Cerebellar cortex (tissue), 1 donor: ENCODE measurements at regions not wholly inside any gene's neighbourhood (a gene's known extent, or its start where the extent isn't known, plus 50 kb on each side); places are given as distances from the start of the nearest gene placed in this dataset.

Experiments
- DNase-seq: peaks from one replicate; pipeline ENCODE4 v3.0.0-alpha.2; 2015; ENCODE audit warnings: low spot score

DNA sequence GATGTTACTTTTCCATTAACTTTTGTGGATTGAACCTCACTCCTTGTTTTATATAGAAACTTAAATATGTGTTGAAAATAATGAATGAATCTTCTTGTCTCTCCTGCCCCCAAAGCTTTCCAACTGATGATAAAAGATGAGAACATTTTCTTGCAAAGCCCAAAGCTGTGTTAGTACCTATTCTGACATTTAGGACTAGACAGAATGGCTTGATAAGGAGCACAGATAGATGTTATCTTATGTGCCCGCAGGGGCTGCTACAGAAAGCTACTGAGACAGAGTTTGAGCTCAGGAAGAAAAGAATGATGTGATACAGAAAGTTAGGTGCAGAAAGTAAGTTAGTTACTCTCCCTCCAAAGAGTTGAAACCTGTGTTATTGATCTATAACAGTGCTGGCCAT lies 109.4 kb upstream of the ATP11B start:
- DNase-seq = no peak

DNA sequence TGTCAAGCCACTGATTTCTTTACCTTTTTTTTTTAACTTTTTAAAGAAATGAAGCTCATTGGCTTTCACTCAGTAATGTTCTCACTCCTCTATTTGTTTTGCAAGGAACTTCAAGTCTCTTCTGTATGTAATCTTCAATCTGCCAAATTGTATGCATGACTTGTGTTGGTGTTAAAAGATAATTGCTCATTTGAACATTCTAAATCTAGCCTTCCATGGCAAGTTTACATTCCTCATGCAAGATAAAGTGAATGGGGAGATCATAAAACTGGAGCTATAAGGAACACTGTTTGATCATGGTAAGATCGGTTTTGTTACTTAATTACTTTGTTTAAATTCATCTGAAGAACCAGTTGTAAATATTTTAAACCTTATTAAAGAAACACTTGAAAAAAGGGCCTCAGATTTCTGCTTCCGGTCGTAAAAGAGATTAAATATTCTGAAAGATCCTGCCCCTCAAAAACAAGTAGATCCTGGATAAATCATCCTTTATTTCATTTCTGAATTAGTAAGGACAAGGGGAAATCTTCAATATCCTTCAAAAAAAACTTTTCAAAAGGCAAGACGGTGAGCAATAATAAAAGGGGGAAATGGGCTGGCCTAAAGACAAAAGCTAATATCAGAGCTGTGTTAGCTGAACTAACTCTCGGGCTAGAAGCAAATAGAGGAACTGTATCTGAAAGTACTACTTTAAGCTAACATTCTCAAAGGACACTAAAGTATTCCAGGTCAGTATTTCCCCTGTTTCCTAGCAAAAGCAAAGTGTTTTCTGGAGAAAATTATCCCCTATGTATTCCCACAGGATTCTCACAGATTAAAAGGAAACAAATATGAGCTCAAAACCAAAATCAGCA lies 107.0 kb upstream of the ATP11B start:
- DNase-seq = no peak

DNA sequence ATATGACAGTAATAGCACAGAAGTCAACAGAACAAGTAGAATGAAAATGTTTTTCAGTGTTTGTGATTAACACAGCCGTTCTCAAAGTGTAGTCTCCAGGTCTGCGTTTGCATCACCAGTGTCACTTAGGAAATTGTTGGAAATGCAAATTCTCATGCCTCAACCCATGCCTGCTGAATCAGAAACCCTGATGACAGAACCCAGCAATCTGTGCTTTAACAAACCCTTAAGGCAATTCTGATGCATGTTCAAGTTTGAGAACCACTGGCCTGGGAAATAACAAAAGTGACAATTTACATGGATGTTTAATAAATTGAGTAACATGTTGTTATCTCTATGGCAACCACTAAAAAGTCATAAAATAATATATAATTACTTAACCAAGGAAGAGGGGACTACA lies 103.1 kb upstream of the ATP11B start:
- DNase-seq = no peak

DNA sequence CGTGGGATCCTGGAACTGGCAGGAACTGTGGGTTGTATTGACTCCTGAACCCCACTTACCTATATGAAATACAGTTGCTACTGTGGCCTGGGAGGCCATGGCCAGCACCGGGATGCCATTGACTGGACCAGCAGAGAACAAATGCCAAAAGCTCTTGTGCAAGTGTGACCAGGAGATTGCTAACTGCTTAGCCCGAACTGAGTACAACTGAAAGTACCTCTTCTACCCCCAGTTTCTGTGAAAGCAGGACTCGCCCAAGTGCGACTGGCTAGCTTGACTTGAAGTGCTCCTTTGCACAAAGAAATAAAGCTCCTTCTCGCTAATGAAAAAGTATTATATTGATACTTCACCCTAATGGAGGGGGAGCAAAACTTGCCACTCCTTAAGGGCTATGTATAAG lies 101.3 kb upstream of the ATP11B start:
- DNase-seq = no peak

DNA sequence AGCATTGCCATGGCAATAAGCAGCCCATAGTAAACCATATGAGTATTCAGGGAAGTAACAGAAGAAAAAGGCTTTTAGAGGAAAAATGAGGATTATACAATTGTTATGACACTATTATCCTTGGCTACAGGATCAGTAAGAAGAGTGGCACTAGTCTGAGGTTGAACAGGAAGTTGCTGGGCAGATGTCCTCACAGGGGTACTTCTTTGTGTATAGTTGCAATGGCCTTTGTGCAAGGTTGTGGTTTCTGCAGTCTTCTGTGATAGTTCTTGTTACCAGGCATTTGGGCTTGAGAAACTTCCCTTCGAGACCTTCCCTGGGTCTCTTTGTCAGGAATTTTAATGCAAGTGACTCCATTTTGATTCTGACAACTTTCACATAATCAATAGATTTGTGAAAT lies 100.6 kb upstream of the ATP11B start:
- no peak for DNase-seq

DNA sequence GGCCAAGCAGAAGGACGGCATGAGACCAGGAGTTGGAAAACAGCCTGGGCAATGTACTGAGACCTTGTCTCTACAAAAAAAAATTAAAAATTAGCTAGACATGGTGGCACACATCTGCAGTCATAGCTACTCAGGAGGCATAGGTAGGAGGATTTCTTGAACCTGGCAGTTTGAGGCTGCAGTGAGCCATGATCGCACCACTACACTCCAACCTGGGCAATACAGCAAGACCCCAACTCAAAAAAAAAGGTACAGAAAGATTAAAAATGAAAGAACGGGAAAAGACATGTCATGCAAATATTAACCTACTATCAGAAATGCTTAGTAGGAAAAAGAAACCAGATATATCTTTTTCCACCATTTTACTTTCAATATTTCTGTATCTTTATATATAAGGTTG lies 99.6 kb upstream of the ATP11B start:
- DNase-seq = no peak

DNA sequence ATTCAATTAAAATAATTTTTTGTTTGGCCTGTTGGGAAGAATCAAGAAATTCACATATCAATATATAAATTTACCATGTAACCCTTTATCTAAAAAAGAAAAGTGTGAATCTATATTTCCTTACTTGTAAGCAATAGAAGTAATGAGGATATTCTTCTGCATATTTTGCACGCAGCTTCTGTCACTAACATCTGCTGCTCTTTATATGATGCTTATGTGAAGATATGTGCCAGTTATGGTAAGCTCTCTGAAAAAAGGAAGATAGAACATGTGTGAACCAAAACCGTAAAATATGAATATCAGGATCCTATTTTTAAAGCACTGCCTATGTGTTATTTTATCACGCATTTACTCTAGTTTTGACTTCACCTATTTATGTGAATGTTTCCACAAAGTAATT lies 96.4 kb upstream of the ATP11B start:
- no peak for DNase-seq

DNA sequence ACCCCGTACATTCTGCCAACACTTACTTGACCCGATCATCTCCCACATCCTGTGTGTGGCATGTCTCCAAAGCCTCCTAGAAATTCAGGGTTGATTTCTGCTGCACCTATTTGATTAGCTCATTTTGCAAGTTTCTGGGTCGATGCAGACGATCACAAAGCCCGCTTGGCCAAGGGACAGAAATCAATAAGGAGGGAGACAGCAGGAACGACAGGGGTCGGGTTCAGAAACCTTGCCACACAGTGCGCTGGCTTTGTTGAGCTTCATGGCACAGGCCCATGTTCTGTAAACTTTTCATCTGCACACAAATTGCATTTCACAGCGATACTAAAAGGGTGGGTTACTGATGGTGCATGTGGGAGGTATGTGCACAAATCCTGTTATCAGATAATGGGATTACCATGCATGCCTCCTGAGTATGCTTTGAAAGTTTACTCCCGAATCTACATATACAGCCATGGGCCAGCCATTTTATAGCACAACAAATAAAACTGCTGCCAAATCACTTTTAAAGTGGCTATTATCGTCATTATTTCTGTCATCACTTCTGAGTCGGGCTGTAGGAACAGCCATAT lies 95.9 kb upstream of the ATP11B start:
- DNase-seq = no peak

DNA sequence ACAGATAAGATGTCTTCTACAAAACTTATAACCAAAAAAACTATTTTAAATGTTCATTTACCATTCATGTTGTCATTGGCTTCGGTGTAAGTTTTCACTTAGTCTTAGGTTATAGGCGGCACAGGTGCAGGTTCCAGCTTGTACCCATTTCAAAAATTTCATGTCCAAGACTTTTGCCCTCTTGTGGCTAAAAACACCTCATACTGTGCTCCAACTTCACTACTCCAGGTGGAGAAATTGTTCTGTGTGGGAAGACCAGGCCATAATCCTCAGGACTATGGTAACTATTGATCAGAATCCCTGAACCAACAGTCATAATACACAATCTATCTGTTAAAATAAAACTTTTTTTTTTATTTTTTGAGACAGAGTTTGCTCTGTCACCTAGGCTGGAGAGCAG lies 95.2 kb upstream of the ATP11B start:
- DNase-seq = no peak

DNA sequence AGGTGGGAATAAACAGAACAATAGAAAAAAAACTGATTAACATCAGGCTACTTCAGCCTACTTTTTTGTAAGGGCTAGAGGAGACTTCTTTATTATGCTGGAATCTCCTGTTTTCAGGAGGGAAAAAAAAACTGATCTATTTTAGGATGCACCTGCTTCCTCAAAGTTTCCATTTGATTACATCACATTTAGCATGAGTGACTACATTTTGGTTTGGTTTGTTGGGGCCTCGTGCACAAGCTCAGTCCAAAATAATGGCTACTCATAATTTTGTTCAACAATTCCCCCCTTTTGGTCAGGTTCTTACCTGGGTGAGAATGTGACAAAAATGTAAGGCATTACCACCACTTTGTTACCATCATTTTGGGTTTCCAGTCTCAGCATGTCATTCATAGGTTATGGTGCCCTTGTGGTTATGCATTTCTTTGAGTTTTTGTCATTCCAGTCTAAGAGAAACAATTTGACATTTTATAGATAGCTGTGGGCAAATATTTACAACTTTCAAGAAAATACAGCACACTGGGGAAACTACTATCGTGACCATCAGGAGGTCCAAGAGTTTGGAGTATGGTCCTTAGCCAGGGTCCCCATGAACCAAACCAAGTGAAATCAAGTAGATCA lies 93.6 kb upstream of the ATP11B start:
- no peak for DNase-seq

DNA sequence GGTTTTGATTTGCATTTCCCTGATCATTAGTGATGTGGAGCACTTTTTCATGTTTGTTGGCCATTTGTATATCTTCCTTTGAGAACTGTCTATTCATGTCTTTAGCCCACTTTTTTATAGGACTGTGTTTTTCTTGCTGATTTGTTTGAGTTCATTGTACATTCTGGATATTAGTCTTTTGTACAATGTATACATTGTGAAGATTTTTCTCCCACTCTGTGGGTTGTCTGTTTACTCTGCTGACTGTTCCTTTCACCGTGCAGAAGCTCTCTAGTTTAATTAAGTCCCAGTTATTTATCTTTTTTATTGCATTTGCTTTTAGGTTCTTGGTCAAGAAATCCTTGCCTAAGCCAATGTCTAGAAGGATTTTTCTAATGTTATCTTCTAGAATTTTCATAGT lies 91.1 kb upstream of the ATP11B start:
- no peak for DNase-seq

DNA sequence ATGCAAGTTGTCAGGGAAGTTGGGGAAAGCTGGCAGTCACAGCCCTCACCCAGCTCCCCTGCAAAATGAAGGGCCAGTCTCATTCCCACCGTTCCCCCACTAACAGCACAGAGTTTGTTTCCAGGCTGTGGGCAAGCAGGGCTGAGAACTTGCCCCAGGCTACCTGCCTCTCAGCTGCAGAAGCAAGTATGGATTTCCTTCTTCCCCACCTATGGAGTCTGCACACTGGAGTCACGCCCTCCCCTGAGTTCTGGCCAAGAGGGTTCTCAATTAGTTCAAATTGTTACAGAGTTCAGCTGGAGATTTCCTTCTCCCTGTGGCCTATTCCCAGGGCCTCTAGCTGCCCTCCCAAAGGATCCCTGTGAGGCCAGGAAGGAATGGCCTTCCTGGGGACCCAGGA lies 90.1 kb upstream of the ATP11B start:
- no peak for DNase-seq

DNA sequence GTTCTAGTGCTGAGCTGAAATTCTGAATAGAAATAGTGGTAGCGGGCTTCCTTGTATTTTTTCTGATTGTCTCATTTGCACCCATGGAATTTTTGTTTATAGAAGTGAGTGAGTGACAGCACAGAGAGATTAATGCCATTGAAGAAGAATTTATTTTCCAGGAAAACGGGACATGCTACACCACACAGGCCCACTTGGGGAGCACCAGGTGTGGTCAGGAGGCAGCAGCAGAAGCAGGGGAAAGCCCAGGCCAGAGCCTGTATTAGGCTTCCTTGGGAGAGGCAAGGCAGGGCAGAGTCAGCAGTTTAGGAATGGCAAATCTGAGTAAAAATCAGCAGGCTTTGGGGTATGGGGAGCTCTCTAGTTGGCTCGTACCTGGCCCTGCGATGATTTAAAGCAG lies 88.4 kb upstream of the ATP11B start:
- no peak for DNase-seq

DNA sequence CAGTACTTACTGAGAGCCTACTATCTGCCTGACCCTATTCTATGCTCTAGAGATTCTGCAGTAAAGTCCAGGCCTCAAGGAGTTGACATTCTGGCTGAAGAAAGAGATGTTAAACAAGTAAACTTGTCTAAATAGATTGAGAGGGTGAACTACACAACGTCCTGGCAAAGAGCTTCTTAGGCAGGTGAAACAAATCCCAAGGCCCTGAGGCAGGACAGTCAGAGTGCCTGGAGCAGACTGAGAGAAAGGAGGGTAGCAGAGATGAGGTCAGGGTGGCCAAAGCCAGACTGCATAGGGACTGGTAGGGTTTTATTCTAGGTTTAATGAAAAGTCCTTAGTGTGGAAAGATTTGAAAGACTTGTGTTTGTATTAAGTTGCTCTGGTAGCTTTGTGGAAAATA lies 84.5 kb upstream of the ATP11B start:
- no peak for DNase-seq

DNA sequence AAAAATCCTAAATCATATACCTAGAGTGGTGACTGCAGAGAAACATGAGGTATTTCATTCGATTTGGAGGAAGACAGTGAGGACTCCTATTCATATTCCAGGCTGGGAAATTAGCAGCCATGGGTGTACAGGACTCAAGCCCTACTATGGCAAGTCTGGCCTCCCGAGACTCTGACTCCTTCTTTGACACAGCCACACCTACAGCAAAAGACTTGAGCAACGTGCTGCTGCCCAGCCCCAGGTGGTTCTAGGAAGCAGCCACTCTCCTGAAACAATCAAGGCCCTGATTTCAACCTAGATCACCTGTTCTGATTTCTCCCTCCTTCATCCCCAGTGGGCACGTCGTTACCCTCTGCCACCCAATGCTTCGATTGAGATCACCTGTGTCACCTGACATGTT lies 84.0 kb upstream of the ATP11B start:
- DNase-seq = no peak

DNA sequence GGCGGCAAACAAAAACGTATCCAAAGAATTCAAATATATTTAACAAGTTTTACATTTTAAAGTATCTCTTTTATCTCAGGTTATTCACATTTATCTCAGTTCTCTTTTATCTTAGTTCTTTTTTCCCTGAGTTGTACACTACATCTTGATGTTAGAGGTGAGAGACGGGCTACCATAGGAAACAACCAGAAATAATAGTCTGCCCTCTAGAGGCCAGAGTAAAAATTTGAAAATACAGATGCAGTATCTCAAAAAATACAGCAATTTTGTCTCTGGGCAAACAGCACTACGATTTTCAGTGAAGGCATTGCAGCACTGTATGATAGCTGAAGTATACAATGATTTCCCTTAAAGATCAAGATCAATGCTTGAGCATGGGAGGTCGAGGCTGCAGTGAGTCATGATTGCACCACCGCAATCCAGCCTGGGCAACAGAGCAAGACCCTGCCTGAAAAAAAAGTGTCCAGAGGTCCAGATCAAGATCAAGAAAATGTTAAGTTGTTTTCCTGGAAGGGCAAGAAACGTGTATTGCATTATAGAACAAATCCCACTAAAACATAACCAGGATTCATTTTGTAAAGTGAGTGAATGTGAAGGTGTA lies 82.6 kb upstream of the ATP11B start:
- DNase-seq = peak; percentile 22

DNA sequence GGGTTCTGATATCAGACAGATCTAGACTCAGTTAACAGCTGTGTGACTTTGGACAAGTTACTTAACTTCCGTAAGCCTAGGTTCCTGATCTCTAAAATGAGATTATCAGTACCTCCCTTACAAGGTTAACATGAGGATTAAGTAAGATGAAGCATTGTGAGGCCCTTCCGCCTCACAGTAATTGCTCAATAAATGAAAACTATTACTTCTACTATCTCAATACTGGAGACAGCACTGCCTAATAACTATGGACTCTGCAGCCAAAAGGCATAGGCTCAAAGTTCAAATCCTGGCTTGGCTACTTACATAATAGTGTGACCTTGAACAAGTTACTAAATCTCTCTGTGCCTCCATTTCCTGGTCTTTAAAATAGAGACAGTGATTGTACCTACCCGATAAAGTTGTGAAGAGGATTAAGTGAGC lies 82.0 kb upstream of the ATP11B start:
- DNase-seq = no peak

DNA sequence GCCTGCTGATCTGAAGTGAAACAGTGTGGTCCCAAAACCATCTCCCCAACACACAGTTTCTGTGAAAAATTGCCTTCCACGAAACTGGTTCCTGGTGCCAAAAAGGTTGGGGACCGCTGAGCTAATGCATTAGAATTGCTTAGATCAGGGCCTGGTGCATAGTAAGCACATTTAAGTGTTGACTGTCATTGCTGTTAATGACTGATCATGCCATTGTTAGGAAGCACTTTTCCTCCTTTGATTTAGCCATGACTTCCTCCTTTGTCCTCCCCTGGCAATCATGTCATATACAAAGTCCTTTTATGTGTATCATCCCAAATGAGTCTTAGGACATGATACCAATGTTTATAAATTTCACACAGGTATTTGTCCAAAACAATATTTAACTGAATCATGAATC lies 81.5 kb upstream of the ATP11B start:
- no peak for DNase-seq

DNA sequence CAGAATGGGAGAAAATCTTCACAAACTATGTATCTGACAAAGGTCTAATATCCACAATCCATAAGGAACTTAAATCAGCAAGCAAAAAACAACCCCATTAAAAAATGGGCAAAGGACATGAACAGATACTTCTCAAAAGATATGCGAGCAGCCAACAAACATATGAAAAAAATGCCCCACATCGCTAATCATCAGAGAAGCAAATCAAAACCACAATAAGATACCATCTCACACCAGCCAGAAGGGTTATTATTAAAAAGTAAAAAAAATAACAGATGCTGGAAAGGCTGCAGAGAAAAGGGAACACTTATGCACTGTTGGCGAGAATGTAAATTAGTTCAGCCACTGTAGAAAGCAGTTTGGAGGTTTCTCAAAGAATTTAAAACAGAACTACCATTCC lies 80.2 kb upstream of the ATP11B start:
- DNase-seq = no peak

DNA sequence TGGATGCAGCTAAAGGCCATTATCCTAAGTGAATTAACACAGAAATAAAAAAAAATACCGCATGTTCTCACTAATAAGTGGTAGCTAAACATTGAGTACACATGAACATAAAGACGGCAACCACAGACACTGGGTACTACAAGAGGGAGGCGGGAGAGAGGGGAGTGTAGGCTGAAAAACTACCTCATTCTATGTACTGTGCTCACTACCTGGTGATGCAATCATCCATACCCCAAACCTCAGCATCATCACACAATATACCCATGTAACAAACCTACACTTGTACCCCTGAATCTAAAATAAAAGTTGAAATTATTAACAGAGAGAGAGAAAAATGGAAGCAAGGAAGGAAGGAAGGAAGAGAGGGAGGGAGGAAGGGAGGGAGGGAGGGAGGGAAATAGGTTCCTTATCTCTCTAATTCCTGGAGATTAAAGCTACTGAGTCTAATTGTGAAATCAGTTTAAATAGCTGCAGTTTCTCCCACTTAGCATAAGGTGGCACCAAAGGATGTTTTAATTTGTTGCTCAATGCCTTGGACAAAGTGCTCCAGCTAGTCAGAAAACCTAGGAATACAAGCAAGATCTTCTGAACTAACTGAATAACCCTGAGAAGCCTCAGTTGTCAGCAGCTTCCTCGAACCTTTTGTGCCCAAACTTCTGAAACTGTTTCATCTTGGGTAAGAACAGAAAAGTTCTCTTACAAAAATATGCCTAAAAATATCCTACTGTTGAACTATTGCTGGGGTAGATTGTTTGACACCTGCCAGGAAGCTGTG lies 79.4 kb upstream of the ATP11B start:
- DNase-seq = peak; percentile 79

DNA sequence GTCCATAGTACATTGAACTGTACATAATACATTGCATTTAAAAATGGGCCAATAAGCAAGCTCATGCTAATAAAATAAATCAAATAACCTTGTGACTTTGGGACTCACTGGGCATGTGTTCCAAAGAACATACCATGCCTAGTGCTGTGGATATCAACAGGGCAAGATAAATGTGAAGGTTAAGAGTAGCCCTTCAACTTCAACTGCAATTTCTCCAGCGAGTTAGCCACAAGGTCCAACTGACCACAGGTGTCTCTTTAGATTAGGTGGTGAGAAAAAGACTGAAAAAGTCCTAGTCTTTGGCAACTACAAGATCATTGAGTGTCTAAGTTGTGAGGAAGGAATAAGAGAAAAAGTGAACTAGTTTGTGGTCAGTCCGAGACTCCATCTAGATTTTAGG lies 78.3 kb upstream of the ATP11B start:
- DNase-seq = no peak

DNA sequence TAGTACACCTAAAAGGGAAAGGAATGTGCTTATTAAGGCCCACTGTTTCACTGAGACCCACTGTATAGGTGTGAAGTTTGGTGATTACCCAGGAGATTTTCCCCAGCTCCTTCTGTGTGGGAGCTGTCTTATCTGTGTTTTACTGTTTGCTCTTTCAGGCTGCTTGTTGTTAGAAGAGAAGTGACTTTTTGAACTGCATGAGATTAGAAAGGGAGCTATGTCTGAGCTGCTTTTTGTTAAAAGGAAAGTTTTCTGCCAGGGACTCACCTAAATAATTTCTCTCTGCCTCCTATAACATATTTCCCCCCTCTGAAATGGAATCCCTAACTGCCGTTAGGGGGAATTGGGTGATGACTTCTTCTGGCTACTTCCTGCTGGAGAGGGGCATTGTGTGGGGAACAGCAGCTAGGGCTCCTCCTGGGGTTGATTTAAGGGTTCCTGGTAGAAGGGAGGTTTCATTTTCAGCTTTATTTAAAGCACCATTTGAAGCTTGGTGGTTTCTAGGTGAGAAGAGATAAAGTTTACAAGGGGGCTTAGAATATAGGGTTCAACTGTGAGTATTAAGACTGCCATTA lies 77.1 kb upstream of the ATP11B start:
- DNase-seq = no peak
